ENCODE measurements at regions not wholly inside any gene's neighbourhood (a gene's known extent, or its start where the extent isn't known, plus 50 kb on each side); places are given as distances from the start of the nearest gene placed in this dataset.

- TF ChIP-seq, protein P1, sequence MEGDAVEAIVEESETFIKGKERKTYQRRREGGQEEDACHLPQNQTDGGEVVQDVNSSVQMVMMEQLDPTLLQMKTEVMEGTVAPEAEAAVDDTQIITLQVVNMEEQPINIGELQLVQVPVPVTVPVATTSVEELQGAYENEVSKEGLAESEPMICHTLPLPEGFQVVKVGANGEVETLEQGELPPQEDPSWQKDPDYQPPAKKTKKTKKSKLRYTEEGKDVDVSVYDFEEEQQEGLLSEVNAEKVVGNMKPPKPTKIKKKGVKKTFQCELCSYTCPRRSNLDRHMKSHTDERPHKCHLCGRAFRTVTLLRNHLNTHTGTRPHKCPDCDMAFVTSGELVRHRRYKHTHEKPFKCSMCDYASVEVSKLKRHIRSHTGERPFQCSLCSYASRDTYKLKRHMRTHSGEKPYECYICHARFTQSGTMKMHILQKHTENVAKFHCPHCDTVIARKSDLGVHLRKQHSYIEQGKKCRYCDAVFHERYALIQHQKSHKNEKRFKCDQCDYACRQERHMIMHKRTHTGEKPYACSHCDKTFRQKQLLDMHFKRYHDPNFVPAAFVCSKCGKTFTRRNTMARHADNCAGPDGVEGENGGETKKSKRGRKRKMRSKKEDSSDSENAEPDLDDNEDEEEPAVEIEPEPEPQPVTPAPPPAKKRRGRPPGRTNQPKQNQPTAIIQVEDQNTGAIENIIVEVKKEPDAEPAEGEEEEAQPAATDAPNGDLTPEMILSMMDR (IDR thresholded peaks at IDR 0.05; ENCODE audit: low read depth, low read length): no peak
- TF ChIP-seq, protein P2, sequence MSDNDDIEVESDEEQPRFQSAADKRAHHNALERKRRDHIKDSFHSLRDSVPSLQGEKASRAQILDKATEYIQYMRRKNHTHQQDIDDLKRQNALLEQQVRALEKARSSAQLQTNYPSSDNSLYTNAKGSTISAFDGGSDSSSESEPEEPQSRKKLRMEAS (IDR thresholded peaks at IDR 0.05; ENCODE audit: low read depth, low read length): no peak
- no peak for TF ChIP-seq POLR2A (IDR thresholded peaks at IDR 0.05; ENCODE audit: extremely low read depth, insufficient read length)
Measured at GRCh38 chr1:192940658-192941057, 118.5 kb downstream of the UCHL5 start.
